Ovary (tissue), 7 donors: ENCODE measurements at regions not wholly inside any gene's neighbourhood (a gene's known extent, or its start where the extent isn't known, plus 50 kb on each side); places are given as distances from the start of the nearest gene placed in this dataset.

Source experiments
- DNase-seq, 5 donors: peaks; one replicate each; pipeline ENCODE4 v3.0.0-alpha.2; 2019 to 2020
- H3K27ac ChIP-seq, 2 donors: fragments of 200-600 bp; one replicate each; pipeline versions ENCODE4 v1.5.1 to v1.8.0; 2019 to 2022
- H3K27me3 ChIP-seq: fragments of 200-600 bp; one replicate; pipeline ENCODE4 v1.8.0; 2022
- H3K36me3 ChIP-seq: fragments of 200-600 bp; sonication (generic); one replicate; pipeline ENCODE4 v1.5.1; 2019
- H3K4me1 ChIP-seq: one replicate; pipeline ENCODE4 v1.8.1; 2013; ENCODE audit warnings: mild to moderate bottlenecking, moderate library complexity; ENCODE audit not compliant: insufficient read depth
- H3K4me3 ChIP-seq: fragments of 200-600 bp; sonication (generic); one replicate; pipeline ENCODE4 v1.5.1; 2017
- H3K9me3 ChIP-seq, 2 donors: fragments of 200-600 bp in 1 of 2; sonication (generic) in 1 of 2; one replicate each; pipeline versions ENCODE4 v1.5.1 to v1.8.1; 2013 to 2019; ENCODE audit warnings: mild to moderate bottlenecking in 1 of 2, moderate library complexity in 1 of 2
- EP300 ChIP-seq: sonication (generic); formaldehyde crosslinking; IDR thresholded peaks from one replicate; pipeline ENCODE4 v1.6.1; 2017; ENCODE audit warnings: antibody characterized with exemption
- POLR2A ChIP-seq: fragments of 450-650 bp; IDR thresholded peaks from one replicate; pipeline ENCODE4 v1.6.1; 2017; ENCODE audit warnings: antibody characterized with exemption, mild to moderate bottlenecking, moderate library complexity
- WGBS, 3 donors: extraction: QIAGEN DNeasy Blood & Tissue Kit in 1 of 3; methylation state at CpG; one replicate each; pipeline versions ENCODE4 v1.1.5 to v1.1.7; 2013 to 2017; 5-methylcytosine and 5-hydroxymethylcytosine counted together
- intact Hi-C, 4 donors: fragments of 100-400 bp; cut with DNase I; formaldehyde crosslinking; loops; one replicate each; pipeline versions ENCODE4 v1.11.0 to v1.15.1; 2022 to 2023
- TF ChIP-seq, protein P1 (sequence below), 3 donors: fragments of 450-650 bp in 2 of 3; fragments of 200-600 bp in 1 of 3; IDR thresholded peaks; one replicate each; pipeline versions ENCODE4 v1.5.1 to v1.8.0; 2016 to 2022; ENCODE audit warnings: antibody characterized with exemption in 3 of 3, mild to moderate bottlenecking in 1 of 3
- donor health status: DM: no; HTN: no; CAD: no; lungs with moderate emphysema.
- donor health status: DM: no; HTN: no; CAD: no.
- donor health status: Bipolar disorder and iron deficiency.
- donor health status: DM: no; HTN: no; CAD: no.
- donor health status: DM: yes; HTN: yes; CAD: no.

DNA sequence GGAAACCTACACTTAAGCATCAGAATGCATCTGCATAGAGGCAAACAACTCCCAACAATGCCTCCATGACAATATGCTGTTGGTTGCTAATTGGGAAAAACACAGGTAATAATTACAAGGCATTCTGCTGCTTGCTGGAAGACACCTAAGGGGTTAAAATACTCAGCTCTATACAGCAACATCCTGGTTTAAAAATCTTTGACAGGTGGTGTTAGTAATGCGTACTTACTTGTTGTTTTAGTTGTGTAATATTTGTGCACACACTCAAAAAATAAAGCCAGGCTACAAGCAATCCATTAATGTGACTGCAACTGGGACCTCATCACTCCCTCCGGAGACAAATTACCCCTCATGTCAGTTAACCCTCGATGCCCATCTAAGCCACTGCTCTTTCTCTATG lies 126.3 kb upstream of the ELL2 start:
- 42 to 49% (median 45%) methylated on average over 3 of the region's 3 CpGs for WGBS, 3 donors
- DNase-seq, result no peak
- Histone ChIP-seq H3K9me3 (no peaks in the 10 kb centered on the region), H3K4me1 (no peaks in the 10 kb centered on the region), H3K27me3 (no peaks in the 10 kb centered on the region), H3K4me3 (no peak overlapping the region), H3K27ac (no peak overlapping the region), H3K36me3 (no peaks in the 10 kb centered on the region)
- intact Hi-C loops, result no loop called here
- TF ChIP-seq, protein P1, sequence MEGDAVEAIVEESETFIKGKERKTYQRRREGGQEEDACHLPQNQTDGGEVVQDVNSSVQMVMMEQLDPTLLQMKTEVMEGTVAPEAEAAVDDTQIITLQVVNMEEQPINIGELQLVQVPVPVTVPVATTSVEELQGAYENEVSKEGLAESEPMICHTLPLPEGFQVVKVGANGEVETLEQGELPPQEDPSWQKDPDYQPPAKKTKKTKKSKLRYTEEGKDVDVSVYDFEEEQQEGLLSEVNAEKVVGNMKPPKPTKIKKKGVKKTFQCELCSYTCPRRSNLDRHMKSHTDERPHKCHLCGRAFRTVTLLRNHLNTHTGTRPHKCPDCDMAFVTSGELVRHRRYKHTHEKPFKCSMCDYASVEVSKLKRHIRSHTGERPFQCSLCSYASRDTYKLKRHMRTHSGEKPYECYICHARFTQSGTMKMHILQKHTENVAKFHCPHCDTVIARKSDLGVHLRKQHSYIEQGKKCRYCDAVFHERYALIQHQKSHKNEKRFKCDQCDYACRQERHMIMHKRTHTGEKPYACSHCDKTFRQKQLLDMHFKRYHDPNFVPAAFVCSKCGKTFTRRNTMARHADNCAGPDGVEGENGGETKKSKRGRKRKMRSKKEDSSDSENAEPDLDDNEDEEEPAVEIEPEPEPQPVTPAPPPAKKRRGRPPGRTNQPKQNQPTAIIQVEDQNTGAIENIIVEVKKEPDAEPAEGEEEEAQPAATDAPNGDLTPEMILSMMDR (IDR thresholded peaks at IDR 0.05), result no peak
- TF ChIP-seq EP300, result no peak
- TF ChIP-seq POLR2A, result no peak

DNA sequence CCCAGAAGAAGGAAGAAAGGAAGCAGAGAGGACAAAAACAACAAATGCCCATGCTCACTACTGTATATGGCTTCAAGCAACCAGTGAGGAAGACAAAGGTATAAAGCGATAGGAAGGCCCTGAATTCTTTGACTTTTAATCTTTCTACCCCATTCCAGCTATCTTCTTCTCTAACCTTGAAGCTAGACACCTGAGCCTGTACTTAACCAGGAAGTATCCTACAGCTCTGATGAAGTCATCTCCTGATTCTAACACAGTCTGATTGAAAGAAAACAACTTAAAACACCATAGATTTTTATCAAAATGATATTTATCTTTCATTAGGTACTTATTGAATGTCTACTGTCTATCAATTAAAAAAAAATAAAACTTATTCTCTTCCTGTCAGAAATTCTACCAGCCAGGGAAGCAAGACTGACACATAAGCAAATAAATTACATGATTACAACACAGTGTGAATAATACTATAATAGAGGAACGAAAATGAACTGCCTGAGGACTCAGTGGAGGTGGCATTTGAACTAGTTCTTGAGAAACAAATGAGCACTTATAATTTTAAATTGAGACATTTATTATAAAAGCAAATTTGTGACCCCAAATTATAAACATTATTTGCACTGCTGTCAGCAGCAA lies 123.3 kb upstream of the ELL2 start:
- TF ChIP-seq POLR2A (no peak), EP300 (no peak)
- TF ChIP-seq, protein P1 (IDR thresholded peaks at IDR 0.05), result no peak
- no peak overlapping the region for H3K4me3 ChIP-seq
- WGBS, 3 donors, result 62 to 89% (median 87%) methylated on average over 2 of the region's 2 CpGs
- no peaks in the 10 kb centered on the region for H3K27me3 ChIP-seq
- H3K27ac ChIP-seq, result no peak overlapping the region
- H3K36me3 ChIP-seq, result no peaks in the 10 kb centered on the region
- intact Hi-C loops, result no loop called here
- DNase-seq, result no peak
- H3K4me1 ChIP-seq, result no peaks in the 10 kb centered on the region
- H3K9me3 ChIP-seq, result no peaks in the 10 kb centered on the region

DNA sequence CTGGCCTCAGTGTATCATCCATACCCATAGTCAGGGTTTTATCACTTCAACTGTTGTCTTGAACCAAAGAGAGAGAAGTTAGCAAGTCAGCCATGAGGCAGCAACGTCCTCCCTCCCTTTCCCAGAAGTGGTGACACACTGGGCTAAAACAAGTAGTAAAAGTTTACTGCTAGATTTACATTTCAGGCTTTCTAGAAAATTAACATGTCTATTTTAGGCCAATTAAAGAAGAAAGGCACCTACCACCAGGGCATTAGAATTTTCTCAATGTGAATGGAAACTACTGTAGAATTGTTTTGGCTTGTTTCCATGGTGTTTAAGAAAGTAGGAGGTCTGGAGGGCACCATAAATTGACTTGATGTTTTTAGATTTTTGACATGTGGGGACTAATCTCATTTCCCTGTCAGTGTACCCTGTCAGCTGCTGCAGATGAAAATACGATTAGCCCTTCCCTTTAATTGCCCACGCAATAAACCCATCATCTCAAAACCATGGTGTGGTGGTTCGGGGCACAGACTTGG lies 121.8 kb upstream of the ELL2 start:
- no peaks in the 10 kb centered on the region for H3K9me3 ChIP-seq
- no peaks in the 10 kb centered on the region for H3K36me3 ChIP-seq
- no peak overlapping the region for H3K4me3 ChIP-seq
- DNase-seq, result no peak
- H3K4me1 ChIP-seq, result no peaks in the 10 kb centered on the region
- H3K27me3 ChIP-seq, result no peaks in the 10 kb centered on the region
- H3K27ac ChIP-seq, result no peak overlapping the region
- WGBS, 3 donors, result 60 to 77% (median 70%) methylated on average over 4 of the region's 4 CpGs
- intact Hi-C loops, result no loop called here
- TF ChIP-seq POLR2A, result no peak
- no peak for TF ChIP-seq EP300
- TF ChIP-seq, protein P1 (IDR thresholded peaks at IDR 0.05), result no peak

DNA sequence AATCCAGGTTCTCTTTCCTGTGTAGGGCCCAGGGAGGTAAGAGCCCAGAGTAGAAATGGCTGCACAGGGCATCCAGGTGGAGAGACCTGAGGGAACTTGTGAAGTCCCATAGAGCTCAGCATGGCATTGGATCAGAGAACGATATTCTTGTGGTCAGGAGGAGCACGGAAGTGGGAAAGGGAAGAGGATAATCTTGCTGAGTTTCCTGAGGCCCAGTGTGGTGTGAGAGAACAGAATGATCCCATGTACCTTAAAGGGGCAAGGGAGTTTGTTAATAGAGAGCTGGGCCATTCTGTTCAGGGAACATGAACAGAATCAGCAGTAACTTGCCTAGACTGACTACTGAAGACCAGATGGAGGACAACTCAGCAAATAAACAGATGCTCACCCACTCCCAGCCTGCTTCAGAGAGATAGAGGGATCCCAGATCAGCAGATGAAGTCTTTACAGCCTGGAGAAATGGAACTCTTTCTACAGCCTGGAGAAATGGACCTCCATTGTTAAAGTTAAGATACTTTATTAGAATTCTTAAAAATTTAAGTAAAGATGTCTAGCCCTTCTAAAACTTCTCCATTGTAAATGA lies 119.7 kb upstream of the ELL2 start:
- H3K36me3 ChIP-seq, result no peaks in the 10 kb centered on the region
- no peaks in the 10 kb centered on the region for H3K9me3 ChIP-seq
- H3K27ac ChIP-seq, result no peak overlapping the region
- no peak for DNase-seq
- WGBS, 3 donors, result 88 to 98% (median 90%) methylated on average over 2 of the region's 2 CpGs
- no peak overlapping the region for H3K4me3 ChIP-seq
- H3K27me3 ChIP-seq, result no peaks in the 10 kb centered on the region
- intact Hi-C loops, result no loop called here
- TF ChIP-seq, protein P1 (IDR thresholded peaks at IDR 0.05), result no peak
- no peak for TF ChIP-seq POLR2A
- no peak for TF ChIP-seq EP300
- H3K4me1 ChIP-seq, result no peaks in the 10 kb centered on the region
